GM23338 (cell line): ENCODE measurements at regions not wholly inside any gene's neighbourhood (a gene's known extent, or its start where the extent isn't known, plus 50 kb on each side); places are given as distances from the start of the nearest gene placed in this dataset.

Experiments
- ATAC-seq: fragments of 200-7000 bp; cut with Tn5 transposase; 3 replicates; pipeline ENCODE4 v1.9.1; 2020
- DNase-seq: peaks from one replicate; pipeline ENCODE4 v3.0.0-alpha.2; 2015; ENCODE audit warnings: low spot score
- H2AFZ ChIP-seq: fragments of 200-600 bp; sonication (generic); 2 replicates; pipeline ENCODE4 v1.8.0; 2016; ENCODE audit warnings: antibody characterized with exemption, mild to moderate bottlenecking, moderate library complexity
- H3F3A ChIP-seq: fragments of 200-600 bp; sonication (generic); replicated peaks from 2 replicates; pipeline ENCODE4 v1.8.0; 2017; ENCODE audit warnings: antibody characterized with exemption, mixed run types, low read depth
- H3K27ac ChIP-seq: fragments of 200-600 bp; sonication (generic); 2 replicates; pipeline ENCODE4 v1.6.1; 2016; ENCODE audit warnings: low read depth
- H3K27me3 ChIP-seq: fragments of 200-600 bp; sonication (generic); 2 replicates; pipeline ENCODE4 v1.8.0; 2016; ENCODE audit warnings: mild to moderate bottlenecking, mixed run types, moderate library complexity; ENCODE audit not compliant: insufficient read depth
- H3K36me3 ChIP-seq: fragments of 200-600 bp; sonication (generic); 2 replicates; pipeline ENCODE4 v1.8.0; 2016; ENCODE audit warnings: mild to moderate bottlenecking; ENCODE audit not compliant: insufficient read depth
- H3K4me1 ChIP-seq: fragments of 200-600 bp; sonication (generic); 2 replicates; pipeline ENCODE4 v1.8.0; 2016; ENCODE audit warnings: mild to moderate bottlenecking, moderate library complexity; ENCODE audit not compliant: insufficient read depth
- H3K4me2 ChIP-seq: fragments of 200-600 bp; sonication (generic); 2 replicates; pipeline ENCODE4 v1.7.1; 2017; ENCODE audit warnings: mixed run types
- H3K4me3 ChIP-seq: fragments of 200-600 bp; sonication (generic); 2 replicates; pipeline ENCODE4 v1.6.1; 2016; ENCODE audit warnings: mixed run types
- H3K79me2 ChIP-seq: fragments of 200-600 bp; sonication (generic); replicated peaks from 2 replicates; pipeline ENCODE4 v1.8.0; 2017; ENCODE audit warnings: mild to moderate bottlenecking; ENCODE audit not compliant: insufficient read depth
- H3K9me2 ChIP-seq: fragments of 200-600 bp; sonication (generic); 2 replicates; pipeline ENCODE4 v1.8.0; 2017; ENCODE audit not compliant: insufficient read depth
- H4K20me1 ChIP-seq: fragments of 200-600 bp; sonication (generic); replicated peaks from 2 replicates; pipeline ENCODE4 v1.8.0; 2017; ENCODE audit warnings: mild to moderate bottlenecking; ENCODE audit not compliant: insufficient read depth
- H3K27ac Mint-ChIP-seq: 2 replicates; pipeline ENCODE4 v1.8.0; 2020; ENCODE audit warnings: inconsistent platforms, mild to moderate bottlenecking, moderate library complexity, mixed read lengths
- H3K27me3 Mint-ChIP-seq: 3 replicates; pipeline ENCODE4 v1.8.0; 2022; ENCODE audit warnings: low read depth, mild to moderate bottlenecking, moderate library complexity, mixed read lengths, inconsistent platforms; ENCODE audit not compliant: insufficient read depth, poor library complexity
- H3K36me3 Mint-ChIP-seq: 3 replicates; pipeline ENCODE4 v1.8.0; 2021; ENCODE audit warnings: low read depth, mild to moderate bottlenecking, inconsistent platforms, moderate library complexity, mixed read lengths
- H3K4me1 Mint-ChIP-seq: 3 replicates; pipeline ENCODE4 v1.8.0; 2020; ENCODE audit warnings: mild to moderate bottlenecking, inconsistent platforms, mixed read lengths
- H3K4me3 Mint-ChIP-seq: 3 replicates; pipeline ENCODE4 v1.8.0; 2021; ENCODE audit warnings: moderate library complexity, mild to moderate bottlenecking, inconsistent platforms, mixed read lengths
- H3K9me3 Mint-ChIP-seq: 3 replicates; pipeline ENCODE4 v1.8.0; 2020; ENCODE audit warnings: moderate library complexity, mild to moderate bottlenecking, inconsistent platforms, mixed read lengths
- CREB1 ChIP-seq: fragments of 250-450 bp; sonication (Bioruptor Pico); IDR thresholded peaks from 2 replicates; pipeline ENCODE4 v1.5.0; 2020; ENCODE audit warnings: low read depth, mild to moderate bottlenecking, moderate library complexity
- EZH2 ChIP-seq: fragments of 200-600 bp; sonication (generic); IDR thresholded peaks from one replicate; pipeline ENCODE4 v1.8.0; 2017; ENCODE audit warnings: antibody characterized with exemption, mild to moderate bottlenecking, low read depth; ENCODE audit not compliant: unreplicated experiment
- EZH2phosphoT487 ChIP-seq: fragments of 200-600 bp; sonication (generic); IDR thresholded peaks from one replicate; pipeline ENCODE4 v1.8.1; 2018; ENCODE audit warnings: antibody characterized with exemption; ENCODE audit not compliant: unreplicated experiment
- NANOG ChIP-seq: IDR thresholded peaks from 2 replicates; pipeline ENCODE4 v1.6.1; 2016; ENCODE audit warnings: antibody characterized with exemption, borderline replicate concordance
- POLR2AphosphoS5 ChIP-seq: IDR thresholded peaks from 2 replicates; pipeline ENCODE4 v1.6.1; 2016; ENCODE audit warnings: antibody characterized with exemption, low read depth
- STAT1 ChIP-seq: IDR thresholded peaks from one replicate; pipeline ENCODE4 v1.6.1; 2016; ENCODE audit warnings: antibody characterized with exemption; ENCODE audit not compliant: unreplicated experiment
- ZNF114 ChIP-seq: fragments of 250-450 bp; sonication (Bioruptor Pico); IDR thresholded peaks from 2 replicates; pipeline ENCODE4 v1.5.0; 2020; ENCODE audit warnings: mild to moderate bottlenecking, moderate library complexity
- ZNF331 ChIP-seq: fragments of 250-450 bp; sonication (Bioruptor Pico); IDR thresholded peaks from 2 replicates; pipeline ENCODE4 v1.5.0; 2020; ENCODE audit warnings: low read depth, mild to moderate bottlenecking, moderate library complexity
- TF ChIP-seq, protein P1 (sequence below): fragments of 250-450 bp; sonication (Bioruptor Pico); IDR thresholded peaks from 2 replicates; pipeline ENCODE4 v1.5.0; 2020; ENCODE audit warnings: mild to moderate bottlenecking, moderate library complexity
- TF ChIP-seq, protein P2 (sequence below): IDR thresholded peaks from 2 replicates; pipeline ENCODE4 v1.6.1; 2016; ENCODE audit warnings: antibody characterized with exemption
- TF ChIP-seq, protein P3 (sequence below), 2 experiments: fragments of 200-600 bp in 1 of 2; sonication (generic) in 1 of 2; conservative IDR thresholded peaks; 2 replicates each; pipeline versions ENCODE4 v1.5.1 to v1.6.1; 2016 to 2017; ENCODE audit warnings: antibody characterized with exemption in 2 of 2, low read depth in 2 of 2, mild to moderate bottlenecking in 2 of 2, moderate library complexity in 1 of 2

DNA sequence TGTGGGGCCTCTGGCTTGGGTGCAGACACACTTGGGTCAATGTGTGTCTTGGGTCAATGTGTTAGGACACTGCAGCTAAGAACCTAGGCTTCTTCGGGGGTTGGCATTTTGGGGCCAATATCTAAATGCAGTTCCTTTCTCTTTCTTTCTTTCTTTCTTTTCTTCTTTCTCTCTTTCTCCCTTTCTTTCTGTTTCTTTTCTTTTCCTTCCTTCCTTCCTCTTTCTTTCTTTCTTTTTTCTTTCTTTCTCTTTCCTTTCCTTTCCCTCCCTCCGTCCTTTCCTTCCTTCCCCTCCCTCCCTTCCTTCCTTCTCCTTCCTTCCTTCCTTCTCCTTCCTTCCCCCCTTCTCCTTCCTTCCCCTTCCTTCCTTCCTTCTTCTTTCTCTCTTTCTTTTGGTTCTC lies 57.7 kb upstream of the OSR1 start (continued):
- TF ChIP-seq, protein P1, sequence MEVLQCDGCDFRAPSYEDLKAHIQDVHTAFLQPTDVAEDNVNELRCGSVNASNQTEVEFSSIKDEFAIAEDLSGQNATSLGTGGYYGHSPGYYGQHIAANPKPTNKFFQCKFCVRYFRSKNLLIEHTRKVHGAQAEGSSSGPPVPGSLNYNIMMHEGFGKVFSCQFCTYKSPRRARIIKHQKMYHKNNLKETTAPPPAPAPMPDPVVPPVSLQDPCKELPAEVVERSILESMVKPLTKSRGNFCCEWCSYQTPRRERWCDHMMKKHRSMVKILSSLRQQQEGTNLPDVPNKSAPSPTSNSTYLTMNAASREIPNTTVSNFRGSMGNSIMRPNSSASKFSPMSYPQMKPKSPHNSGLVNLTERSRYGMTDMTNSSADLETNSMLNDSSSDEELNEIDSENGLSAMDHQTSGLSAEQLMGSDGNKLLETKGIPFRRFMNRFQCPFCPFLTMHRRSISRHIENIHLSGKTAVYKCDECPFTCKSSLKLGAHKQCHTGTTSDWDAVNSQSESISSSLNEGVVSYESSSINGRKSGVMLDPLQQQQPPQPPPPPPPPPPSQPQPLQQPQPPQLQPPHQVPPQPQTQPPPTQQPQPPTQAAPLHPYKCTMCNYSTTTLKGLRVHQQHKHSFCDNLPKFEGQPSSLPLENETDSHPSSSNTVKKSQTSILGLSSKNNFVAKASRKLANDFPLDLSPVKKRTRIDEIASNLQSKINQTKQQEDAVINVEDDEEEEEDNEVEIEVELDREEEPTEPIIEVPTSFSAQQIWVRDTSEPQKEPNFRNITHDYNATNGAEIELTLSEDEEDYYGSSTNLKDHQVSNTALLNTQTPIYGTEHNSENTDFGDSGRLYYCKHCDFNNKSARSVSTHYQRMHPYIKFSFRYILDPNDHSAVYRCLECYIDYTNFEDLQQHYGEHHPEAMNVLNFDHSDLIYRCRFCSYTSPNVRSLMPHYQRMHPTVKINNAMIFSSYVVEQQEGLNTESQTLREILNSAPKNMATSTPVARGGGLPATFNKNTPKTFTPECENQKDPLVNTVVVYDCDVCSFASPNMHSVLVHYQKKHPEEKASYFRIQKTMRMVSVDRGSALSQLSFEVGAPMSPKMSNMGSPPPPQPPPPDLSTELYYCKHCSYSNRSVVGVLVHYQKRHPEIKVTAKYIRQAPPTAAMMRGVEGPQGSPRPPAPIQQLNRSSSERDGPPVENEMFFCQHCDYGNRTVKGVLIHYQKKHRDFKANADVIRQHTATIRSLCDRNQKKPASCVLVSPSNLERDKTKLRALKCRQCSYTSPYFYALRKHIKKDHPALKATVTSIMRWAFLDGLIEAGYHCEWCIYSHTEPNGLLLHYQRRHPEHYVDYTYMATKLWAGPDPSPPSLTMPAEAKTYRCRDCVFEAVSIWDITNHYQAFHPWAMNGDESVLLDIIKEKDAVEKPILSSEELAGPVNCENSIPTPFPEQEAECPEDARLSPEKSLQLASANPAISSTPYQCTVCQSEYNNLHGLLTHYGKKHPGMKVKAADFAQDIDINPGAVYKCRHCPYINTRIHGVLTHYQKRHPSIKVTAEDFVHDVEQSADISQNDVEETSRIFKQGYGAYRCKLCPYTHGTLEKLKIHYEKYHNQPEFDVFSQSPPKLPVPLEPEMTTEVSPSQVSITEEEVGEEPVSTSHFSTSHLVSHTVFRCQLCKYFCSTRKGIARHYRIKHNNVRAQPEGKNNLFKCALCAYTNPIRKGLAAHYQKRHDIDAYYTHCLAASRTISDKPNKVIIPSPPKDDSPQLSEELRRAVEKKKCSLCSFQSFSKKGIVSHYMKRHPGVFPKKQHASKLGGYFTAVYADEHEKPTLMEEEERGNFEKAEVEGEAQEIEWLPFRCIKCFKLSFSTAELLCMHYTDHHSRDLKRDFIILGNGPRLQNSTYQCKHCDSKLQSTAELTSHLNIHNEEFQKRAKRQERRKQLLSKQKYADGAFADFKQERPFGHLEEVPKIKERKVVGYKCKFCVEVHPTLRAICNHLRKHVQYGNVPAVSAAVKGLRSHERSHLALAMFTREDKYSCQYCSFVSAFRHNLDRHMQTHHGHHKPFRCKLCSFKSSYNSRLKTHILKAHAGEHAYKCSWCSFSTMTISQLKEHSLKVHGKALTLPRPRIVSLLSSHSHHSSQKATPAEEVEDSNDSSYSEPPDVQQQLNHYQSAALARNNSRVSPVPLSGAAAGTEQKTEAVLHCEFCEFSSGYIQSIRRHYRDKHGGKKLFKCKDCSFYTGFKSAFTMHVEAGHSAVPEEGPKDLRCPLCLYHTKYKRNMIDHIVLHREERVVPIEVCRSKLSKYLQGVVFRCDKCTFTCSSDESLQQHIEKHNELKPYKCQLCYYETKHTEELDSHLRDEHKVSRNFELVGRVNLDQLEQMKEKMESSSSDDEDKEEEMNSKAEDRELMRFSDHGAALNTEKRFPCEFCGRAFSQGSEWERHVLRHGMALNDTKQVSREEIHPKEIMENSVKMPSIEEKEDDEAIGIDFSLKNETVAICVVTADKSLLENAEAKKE (CRISPR knock-in tag) = no peak
- no peak for TF ChIP-seq EZH2
- TF ChIP-seq NANOG = no peak

DNA sequence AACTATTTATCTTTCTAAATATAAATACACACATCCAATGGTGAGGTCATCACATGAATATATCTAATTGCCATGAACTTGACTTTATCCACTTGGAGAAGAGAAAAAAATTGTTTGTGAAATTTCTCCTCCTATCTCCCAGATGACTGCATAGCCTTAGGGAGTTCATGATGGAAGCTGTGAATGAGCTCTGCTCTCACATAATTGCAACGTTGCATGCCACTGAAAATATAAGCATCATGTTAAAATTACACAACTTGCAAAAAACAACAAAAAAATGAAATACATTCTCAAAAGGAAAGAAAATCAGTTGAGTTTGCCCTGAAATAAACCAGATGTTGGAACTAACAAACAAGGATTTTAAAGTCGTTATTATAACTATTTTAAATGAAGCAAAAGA lies 50.6 kb upstream of the OSR1 start:
- Mint-ChIP-seq H3K36me3 (no peaks in the 10 kb centered on the region), H3K27me3 (no peaks in the 10 kb centered on the region), H3K27ac (no peak overlapping the region), H3K4me1 (peaks cover 4% of the 10 kb centered on the region; the same call in 2 of the 3 replicates), H3K4me3 (no peak overlapping the region), H3K9me3 (no peaks in the 10 kb centered on the region)
- H4K20me1 ChIP-seq = no peaks in the 10 kb centered on the region
- no peak overlapping the region for H3K4me2 ChIP-seq
- H3K4me1 ChIP-seq = no peaks in the 10 kb centered on the region; the same call in 1 of the 2 replicates
- no peak overlapping the region for H3K27ac ChIP-seq
- no peaks in the 10 kb centered on the region for H3K36me3 ChIP-seq
- H3K27me3 ChIP-seq = no peaks in the 10 kb centered on the region
- H3K9me2 ChIP-seq = no peaks in the 10 kb centered on the region
- H3K79me2 ChIP-seq = no peaks in the 10 kb centered on the region
- no peak overlapping the region for H3K4me3 ChIP-seq
- H2AFZ ChIP-seq = no peak overlapping the region
- H3F3A ChIP-seq = no peaks in the 10 kb centered on the region
- ATAC-seq (no peak), DNase-seq (no peak)
- TF ChIP-seq NANOG (no peak), ZNF331 (CRISPR knock-in tag) (no peak), POLR2AphosphoS5 (no peak), ZNF114 (no peak), CREB1 (CRISPR knock-in tag) (no peak), EZH2phosphoT487 (no peak), EZH2 (no peak), STAT1 (no peak)
- TF ChIP-seq, protein P2, sequence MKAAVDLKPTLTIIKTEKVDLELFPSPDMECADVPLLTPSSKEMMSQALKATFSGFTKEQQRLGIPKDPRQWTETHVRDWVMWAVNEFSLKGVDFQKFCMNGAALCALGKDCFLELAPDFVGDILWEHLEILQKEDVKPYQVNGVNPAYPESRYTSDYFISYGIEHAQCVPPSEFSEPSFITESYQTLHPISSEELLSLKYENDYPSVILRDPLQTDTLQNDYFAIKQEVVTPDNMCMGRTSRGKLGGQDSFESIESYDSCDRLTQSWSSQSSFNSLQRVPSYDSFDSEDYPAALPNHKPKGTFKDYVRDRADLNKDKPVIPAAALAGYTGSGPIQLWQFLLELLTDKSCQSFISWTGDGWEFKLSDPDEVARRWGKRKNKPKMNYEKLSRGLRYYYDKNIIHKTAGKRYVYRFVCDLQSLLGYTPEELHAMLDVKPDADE = no peak
- TF ChIP-seq, protein P3, sequence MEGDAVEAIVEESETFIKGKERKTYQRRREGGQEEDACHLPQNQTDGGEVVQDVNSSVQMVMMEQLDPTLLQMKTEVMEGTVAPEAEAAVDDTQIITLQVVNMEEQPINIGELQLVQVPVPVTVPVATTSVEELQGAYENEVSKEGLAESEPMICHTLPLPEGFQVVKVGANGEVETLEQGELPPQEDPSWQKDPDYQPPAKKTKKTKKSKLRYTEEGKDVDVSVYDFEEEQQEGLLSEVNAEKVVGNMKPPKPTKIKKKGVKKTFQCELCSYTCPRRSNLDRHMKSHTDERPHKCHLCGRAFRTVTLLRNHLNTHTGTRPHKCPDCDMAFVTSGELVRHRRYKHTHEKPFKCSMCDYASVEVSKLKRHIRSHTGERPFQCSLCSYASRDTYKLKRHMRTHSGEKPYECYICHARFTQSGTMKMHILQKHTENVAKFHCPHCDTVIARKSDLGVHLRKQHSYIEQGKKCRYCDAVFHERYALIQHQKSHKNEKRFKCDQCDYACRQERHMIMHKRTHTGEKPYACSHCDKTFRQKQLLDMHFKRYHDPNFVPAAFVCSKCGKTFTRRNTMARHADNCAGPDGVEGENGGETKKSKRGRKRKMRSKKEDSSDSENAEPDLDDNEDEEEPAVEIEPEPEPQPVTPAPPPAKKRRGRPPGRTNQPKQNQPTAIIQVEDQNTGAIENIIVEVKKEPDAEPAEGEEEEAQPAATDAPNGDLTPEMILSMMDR (conservative IDR thresholded peaks at IDR 0.05; ENCODE audit: low read depth in 2 of 2) = no peak
